Neural cell (in vitro differentiated cells): ENCODE measurements at regions not wholly inside any gene's neighbourhood (a gene's known extent, or its start where the extent isn't known, plus 50 kb on each side); places are given as distances from the start of the nearest gene placed in this dataset.

Experiments used
- EP300 ChIP-seq: fragments of 450-650 bp; conservative IDR thresholded peaks from 2 replicates; pipeline ENCODE4 v1.6.1; 2014; ENCODE audit warnings: antibody characterized with exemption, mild to moderate bottlenecking, moderate library complexity; ENCODE audit not compliant: poor library complexity, severe bottlenecking
- MXI1 ChIP-seq: fragments of 450-650 bp; conservative IDR thresholded peaks from 2 replicates; pipeline ENCODE4 v1.6.1; 2014; ENCODE audit warnings: antibody characterized with exemption, mild to moderate bottlenecking; ENCODE audit not compliant: poor library complexity, severe bottlenecking
- POLR2AphosphoS5 ChIP-seq: IDR thresholded peaks from 2 replicates; pipeline ENCODE4 v1.6.1; 2012
- TF ChIP-seq, protein P1 (sequence below): IDR thresholded peaks from 2 replicates; pipeline ENCODE4 v1.6.1; 2012; ENCODE audit warnings: borderline replicate concordance
- TF ChIP-seq, protein P2 (sequence below): fragments of 450-650 bp; IDR thresholded peaks from 2 replicates; pipeline ENCODE4 v1.5.1; 2014; ENCODE audit warnings: antibody characterized with exemption, mild to moderate bottlenecking, moderate library complexity; ENCODE audit not compliant: poor library complexity, severe bottlenecking

DNA sequence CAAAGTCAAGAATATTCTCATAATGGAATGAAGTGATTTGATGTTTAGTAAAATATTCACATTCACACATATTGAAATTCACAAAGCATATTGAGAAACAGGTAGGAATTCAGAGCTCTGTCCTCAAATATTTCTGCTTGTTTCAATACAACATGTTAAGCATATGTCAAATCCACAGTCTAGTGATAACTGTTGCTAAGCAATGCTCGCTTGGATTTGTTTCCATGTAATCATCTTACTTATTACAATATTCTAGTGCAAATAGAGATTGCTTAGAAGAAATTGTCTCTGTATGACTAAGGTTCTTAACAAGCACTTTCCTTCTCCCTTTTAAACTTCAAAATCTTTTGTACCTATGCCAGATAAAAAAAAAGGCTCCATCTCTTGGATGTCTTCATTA lies 995.7 kb downstream of the CDH18 start:
- TF ChIP-seq, protein P1, sequence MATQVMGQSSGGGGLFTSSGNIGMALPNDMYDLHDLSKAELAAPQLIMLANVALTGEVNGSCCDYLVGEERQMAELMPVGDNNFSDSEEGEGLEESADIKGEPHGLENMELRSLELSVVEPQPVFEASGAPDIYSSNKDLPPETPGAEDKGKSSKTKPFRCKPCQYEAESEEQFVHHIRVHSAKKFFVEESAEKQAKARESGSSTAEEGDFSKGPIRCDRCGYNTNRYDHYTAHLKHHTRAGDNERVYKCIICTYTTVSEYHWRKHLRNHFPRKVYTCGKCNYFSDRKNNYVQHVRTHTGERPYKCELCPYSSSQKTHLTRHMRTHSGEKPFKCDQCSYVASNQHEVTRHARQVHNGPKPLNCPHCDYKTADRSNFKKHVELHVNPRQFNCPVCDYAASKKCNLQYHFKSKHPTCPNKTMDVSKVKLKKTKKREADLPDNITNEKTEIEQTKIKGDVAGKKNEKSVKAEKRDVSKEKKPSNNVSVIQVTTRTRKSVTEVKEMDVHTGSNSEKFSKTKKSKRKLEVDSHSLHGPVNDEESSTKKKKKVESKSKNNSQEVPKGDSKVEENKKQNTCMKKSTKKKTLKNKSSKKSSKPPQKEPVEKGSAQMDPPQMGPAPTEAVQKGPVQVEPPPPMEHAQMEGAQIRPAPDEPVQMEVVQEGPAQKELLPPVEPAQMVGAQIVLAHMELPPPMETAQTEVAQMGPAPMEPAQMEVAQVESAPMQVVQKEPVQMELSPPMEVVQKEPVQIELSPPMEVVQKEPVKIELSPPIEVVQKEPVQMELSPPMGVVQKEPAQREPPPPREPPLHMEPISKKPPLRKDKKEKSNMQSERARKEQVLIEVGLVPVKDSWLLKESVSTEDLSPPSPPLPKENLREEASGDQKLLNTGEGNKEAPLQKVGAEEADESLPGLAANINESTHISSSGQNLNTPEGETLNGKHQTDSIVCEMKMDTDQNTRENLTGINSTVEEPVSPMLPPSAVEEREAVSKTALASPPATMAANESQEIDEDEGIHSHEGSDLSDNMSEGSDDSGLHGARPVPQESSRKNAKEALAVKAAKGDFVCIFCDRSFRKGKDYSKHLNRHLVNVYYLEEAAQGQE: no peak
- TF ChIP-seq, protein P2, sequence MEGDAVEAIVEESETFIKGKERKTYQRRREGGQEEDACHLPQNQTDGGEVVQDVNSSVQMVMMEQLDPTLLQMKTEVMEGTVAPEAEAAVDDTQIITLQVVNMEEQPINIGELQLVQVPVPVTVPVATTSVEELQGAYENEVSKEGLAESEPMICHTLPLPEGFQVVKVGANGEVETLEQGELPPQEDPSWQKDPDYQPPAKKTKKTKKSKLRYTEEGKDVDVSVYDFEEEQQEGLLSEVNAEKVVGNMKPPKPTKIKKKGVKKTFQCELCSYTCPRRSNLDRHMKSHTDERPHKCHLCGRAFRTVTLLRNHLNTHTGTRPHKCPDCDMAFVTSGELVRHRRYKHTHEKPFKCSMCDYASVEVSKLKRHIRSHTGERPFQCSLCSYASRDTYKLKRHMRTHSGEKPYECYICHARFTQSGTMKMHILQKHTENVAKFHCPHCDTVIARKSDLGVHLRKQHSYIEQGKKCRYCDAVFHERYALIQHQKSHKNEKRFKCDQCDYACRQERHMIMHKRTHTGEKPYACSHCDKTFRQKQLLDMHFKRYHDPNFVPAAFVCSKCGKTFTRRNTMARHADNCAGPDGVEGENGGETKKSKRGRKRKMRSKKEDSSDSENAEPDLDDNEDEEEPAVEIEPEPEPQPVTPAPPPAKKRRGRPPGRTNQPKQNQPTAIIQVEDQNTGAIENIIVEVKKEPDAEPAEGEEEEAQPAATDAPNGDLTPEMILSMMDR: no peak
- TF ChIP-seq POLR2AphosphoS5 (peak; percentile 54), EP300 (peak; percentile 47), MXI1 (no peak)
